ENCODE measurements at regions not wholly inside any gene's neighbourhood (a gene's known extent, or its start where the extent isn't known, plus 50 kb on each side); places are given as distances from the start of the nearest gene placed in this dataset.

DNA sequence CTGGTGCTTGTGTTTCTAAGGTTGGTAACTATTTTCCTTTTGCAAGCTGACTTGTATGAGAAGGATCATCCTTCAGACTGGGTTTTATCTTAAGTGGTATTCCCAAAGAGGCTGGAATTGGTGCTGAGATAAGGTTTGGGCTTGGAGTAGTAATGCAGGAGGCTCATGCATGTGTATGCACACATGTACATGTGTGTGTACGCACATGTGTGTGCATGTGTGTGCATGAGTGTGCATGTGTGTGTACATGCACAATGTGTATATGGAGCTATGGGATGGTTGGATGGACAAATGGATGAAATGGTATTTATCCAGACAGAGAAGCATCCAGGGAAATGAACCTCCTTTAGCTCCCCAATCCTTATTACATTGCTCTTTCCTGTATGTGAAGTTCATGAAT is 142.6 kb downstream of the CARTPT start:
- no peak for FAIRE-seq
- ATAC-seq = no peak
- Histone ChIP-seq H3K4me2 (no peak overlapping the region), H3K27ac (no peak overlapping the region), H3K9me3 (peaks cover 12% of the 10 kb centered on the region; the same call in 2 of the 3 replicates), H3K4me1 (peaks cover 16% of the 10 kb centered on the region), H3K4me3 (no peak overlapping the region)
- TF ChIP-seq HEYL (CRISPR knock-in tag; IDR thresholded peaks at IDR 0.05) = no peak
- TF ChIP-seq EHMT2 (IDR thresholded peaks at IDR 0.05; ENCODE audit: low read depth) = no peak
- no peak for TF ChIP-seq CEBPB (IDR thresholded peaks at IDR 0.05)
- TF ChIP-seq ATOH8 (CRISPR knock-in tag; IDR thresholded peaks at IDR 0.05; ENCODE audit: low read depth) = no peak
- TF ChIP-seq MAX (IDR thresholded peaks at IDR 0.05) = no peak
- TF ChIP-seq FOSL2 (IDR thresholded peaks at IDR 0.05) = no peak
- no peak for TF ChIP-seq FOSL2 (CRISPR knock-in tag; IDR thresholded peaks at IDR 0.05)
- WGBS (ENCODE audit: missing lambda C conversion rate) = 83% methylated on average over 1 of the region's 1 CpG
- ChIA-PET POLR2A (no interaction called here), CTCF (interaction anchor here (0.7 to 1.1 kb wide), 2 partner anchors 303 to 447 kb away, joined by 3 to 4 read pairs; no protein-coding TSS in a partner anchor)
- DNase-seq (ENCODE audit: low read depth in 1 of 2, low spot score in 1 of 2) = no peak

GRCh38 chr5:71862087-71862486 is 143.0 kb downstream of the CARTPT start:
- H3K9me3 ChIP-seq = peaks cover 12% of the 10 kb centered on the region; the same call in 2 of the 3 replicates
- no peak overlapping the region for H3K4me2 ChIP-seq
- POLR2A ChIA-PET = no interaction called here
- H3K27ac ChIP-seq = no peak overlapping the region
- no peak for TF ChIP-seq ZC3H11A (IDR thresholded peaks at IDR 0.05)
- TF ChIP-seq RARB (CRISPR knock-in tag; IDR thresholded peaks at IDR 0.05) = no peak
- no peak for TF ChIP-seq EHMT2 (IDR thresholded peaks at IDR 0.05; ENCODE audit: low read depth)
- no peak for TF ChIP-seq ZFP36 (IDR thresholded peaks at IDR 0.05; ENCODE audit: borderline replicate concordance, partially characterized antibody)
- no peak for TF ChIP-seq TP53 (CRISPR knock-in tag; IDR thresholded peaks at IDR 0.05)
- TF ChIP-seq CBX2 (IDR thresholded peaks at IDR 0.05; ENCODE audit: borderline replicate concordance, low read depth) = no peak
- no peak for TF ChIP-seq BHLHE40 (IDR thresholded peaks at IDR 0.05; ENCODE audit: low read depth, low read length)
- TF ChIP-seq HDAC2 (IDR thresholded peaks at IDR 0.05) = no peak
- TF ChIP-seq POLR2A (IDR thresholded peaks at IDR 0.05; ENCODE audit: low read length) = no peak
- TF ChIP-seq FOXS1 (CRISPR knock-in tag; IDR thresholded peaks at IDR 0.05) = no peak
- TF ChIP-seq, protein P1, sequence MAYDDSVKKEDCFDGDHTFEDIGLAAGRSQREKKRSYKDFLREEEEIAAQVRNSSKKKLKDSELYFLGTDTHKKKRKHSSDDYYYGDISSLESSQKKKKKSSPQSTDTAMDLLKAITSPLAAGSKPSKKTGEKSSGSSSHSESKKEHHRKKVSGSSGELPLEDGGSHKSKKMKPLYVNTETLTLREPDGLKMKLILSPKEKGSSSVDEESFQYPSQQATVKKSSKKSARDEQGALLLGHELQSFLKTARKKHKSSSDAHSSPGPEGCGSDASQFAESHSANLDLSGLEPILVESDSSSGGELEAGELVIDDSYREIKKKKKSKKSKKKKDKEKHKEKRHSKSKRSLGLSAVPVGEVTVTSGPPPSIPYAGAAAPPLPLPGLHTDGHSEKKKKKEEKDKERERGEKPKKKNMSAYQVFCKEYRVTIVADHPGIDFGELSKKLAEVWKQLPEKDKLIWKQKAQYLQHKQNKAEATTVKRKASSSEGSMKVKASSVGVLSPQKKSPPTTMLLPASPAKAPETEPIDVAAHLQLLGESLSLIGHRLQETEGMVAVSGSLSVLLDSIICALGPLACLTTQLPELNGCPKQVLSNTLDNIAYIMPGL (CRISPR knock-in tag; IDR thresholded peaks at IDR 0.05; ENCODE audit: borderline replicate concordance) = no peak
- TF ChIP-seq EHF (CRISPR knock-in tag; IDR thresholded peaks at IDR 0.05) = no peak
- TF ChIP-seq ZNF302 (CRISPR knock-in tag; IDR thresholded peaks at IDR 0.05) = no peak
- no peak for TF ChIP-seq CHD2 (IDR thresholded peaks at IDR 0.05; ENCODE audit: low read length, partially characterized antibody)
- no peak for TF ChIP-seq NPAS2 (CRISPR knock-in tag; IDR thresholded peaks at IDR 0.05; ENCODE audit: borderline replicate concordance)
- TF ChIP-seq BCL3 (IDR thresholded peaks at IDR 0.05) = no peak
- TF ChIP-seq JUN (IDR thresholded peaks at IDR 0.05) = no peak
- 38% methylated on average over 1 of the region's 1 CpG for WGBS (ENCODE audit: missing lambda C conversion rate)
- FAIRE-seq (no peak), ATAC-seq (no peak), DNase-seq (ENCODE audit: low read depth in 1 of 2, low spot score in 1 of 2) (no peak)
- CTCF ChIA-PET = interaction anchor here (0.7 to 1.1 kb wide), 2 partner anchors 303 to 446 kb away, joined by 3 to 4 read pairs; no protein-coding TSS in a partner anchor
- H3K4me1 ChIP-seq = peaks cover 16% of the 10 kb centered on the region
- no peak overlapping the region for H3K4me3 ChIP-seq

Measured in A549 (cell line).